Astrocyte of the spinal cord (primary cell): ENCODE measurements at regions not wholly inside any gene's neighbourhood (a gene's known extent, or its start where the extent isn't known, plus 50 kb on each side); places are given as distances from the start of the nearest gene placed in this dataset.

Experiments
- DNase-seq: peaks from one replicate; pipeline ENCODE4 v3.0.0; 2011; ENCODE audit warnings: low read depth, low spot score
- H3K4me3 ChIP-seq: 2 replicates; pipeline ENCODE4 v1.5.1; 2011; ENCODE audit warnings: low read depth, mild to moderate bottlenecking, low read length, moderate library complexity
- in situ Hi-C: cut with HindIII; loops from 2 replicates; pipeline ENCODE4 v1.10.0; 2017; ENCODE audit warnings: low sequenced_read_pairs
- TF ChIP-seq, protein P1 (sequence below): IDR thresholded peaks from 2 replicates; pipeline ENCODE4 v1.5.1; 2012; ENCODE audit warnings: low read depth, mild to moderate bottlenecking, low read length, inconsistent platforms

DNA sequence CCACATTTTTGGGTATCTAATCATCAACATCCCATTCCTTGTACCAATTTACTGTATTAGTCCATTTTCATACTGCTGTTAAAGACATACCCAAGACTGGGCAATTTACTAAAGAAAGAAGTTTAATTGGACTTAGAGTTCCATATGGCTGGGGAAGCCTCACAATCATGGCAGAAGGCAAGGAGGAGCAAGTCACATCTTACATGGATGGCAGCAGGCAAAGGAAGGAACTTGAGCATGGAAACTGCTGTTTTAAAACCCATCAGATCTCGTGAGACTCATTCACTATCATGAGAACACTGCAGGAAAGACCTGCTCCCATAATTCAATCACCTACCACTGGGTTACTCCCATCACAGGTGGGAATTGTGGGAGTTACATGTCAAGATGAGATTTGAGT lies 95.4 kb upstream of the SLCO6A1 start:
- TF ChIP-seq, protein P1, sequence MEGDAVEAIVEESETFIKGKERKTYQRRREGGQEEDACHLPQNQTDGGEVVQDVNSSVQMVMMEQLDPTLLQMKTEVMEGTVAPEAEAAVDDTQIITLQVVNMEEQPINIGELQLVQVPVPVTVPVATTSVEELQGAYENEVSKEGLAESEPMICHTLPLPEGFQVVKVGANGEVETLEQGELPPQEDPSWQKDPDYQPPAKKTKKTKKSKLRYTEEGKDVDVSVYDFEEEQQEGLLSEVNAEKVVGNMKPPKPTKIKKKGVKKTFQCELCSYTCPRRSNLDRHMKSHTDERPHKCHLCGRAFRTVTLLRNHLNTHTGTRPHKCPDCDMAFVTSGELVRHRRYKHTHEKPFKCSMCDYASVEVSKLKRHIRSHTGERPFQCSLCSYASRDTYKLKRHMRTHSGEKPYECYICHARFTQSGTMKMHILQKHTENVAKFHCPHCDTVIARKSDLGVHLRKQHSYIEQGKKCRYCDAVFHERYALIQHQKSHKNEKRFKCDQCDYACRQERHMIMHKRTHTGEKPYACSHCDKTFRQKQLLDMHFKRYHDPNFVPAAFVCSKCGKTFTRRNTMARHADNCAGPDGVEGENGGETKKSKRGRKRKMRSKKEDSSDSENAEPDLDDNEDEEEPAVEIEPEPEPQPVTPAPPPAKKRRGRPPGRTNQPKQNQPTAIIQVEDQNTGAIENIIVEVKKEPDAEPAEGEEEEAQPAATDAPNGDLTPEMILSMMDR, result no peak
- in situ Hi-C loops, result no loop called here
- no peak overlapping the region for H3K4me3 ChIP-seq
- no peak for DNase-seq

DNA sequence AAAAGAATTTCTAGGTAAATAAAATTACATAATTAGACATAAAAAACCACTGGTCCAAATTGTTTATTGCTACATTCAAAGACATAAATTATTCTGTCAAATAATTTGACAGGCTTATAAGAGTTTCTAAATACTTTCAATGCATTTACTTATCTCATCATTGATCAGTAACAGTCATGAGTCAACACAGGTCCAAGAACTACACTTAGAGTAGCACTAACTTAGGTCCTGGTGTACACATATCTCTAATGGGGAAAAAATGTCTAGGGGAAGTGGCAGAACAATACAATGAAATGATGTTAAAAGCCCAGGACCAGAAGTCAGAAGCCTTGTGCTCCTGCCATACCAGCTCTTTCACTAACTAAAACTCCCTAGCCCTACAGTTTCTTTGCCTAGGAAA lies 96.5 kb upstream of the SLCO6A1 start:
- H3K4me3 ChIP-seq, result no peak overlapping the region
- DNase-seq, result no peak
- TF ChIP-seq, protein P1, result no peak
- in situ Hi-C loops, result no loop called here

DNA sequence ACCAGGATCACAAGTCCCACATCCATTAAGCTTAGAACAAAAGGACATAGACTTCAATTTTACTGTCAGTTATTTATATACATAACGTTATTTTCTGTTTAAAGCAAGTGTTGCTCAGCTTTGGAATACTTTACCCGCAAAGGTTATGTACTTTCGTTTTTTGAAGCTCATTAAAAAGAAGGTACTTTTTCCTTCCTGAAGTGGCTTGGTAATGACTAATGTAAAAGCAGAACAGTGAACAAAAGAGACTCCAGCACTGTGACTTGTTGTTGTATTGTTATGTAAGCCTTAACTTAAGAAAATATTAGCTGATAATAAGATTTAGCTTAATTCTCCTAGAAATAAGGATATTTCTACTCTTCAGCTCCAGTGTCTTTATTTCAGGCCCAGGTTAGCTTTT lies 97.3 kb upstream of the SLCO6A1 start:
- in situ Hi-C loops, result no loop called here
- no peak for DNase-seq
- TF ChIP-seq, protein P1, result no peak
- no peak overlapping the region for H3K4me3 ChIP-seq

DNA sequence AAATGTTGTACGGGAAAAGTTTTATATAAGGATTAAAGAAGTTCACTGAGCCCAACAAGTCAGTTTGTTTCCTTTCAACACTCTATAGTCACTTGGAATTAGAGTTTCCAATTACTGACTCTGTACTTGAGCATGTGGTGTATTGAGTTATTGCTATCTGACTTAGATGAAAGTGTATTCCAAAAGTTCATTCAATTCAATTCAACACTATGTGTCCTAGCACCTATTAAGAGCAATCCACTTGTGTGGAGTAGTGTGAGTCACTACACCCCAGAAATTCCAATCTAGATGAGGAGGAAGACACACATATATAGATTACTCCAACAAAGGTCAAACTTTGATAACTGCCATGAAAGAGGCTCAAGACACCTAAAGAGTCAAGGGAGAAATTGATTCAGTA lies 98.2 kb upstream of the SLCO6A1 start:
- H3K4me3 ChIP-seq, result no peak overlapping the region
- in situ Hi-C loops, result no loop called here
- TF ChIP-seq, protein P1, result no peak
- no peak for DNase-seq

DNA sequence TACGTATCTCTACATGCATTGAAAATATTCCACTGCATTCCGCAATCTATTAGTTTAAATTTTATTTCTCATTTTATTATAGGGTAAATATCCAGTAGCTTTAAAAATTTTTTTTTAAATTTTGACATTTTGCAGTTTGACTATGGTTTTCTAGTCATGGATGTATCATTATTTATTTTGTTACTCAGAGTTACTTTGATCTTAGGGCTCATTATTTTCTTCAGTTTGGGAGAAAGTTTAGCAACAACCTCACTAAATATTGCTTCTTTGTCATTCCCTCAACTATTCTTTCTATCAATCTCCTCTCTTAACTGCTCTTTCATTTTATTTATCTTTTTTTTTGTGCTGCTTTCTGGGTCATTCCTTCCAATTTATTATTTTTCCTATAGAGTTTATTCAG lies 100.5 kb upstream of the SLCO6A1 start:
- no peak for DNase-seq
- TF ChIP-seq, protein P1, result no peak
- H3K4me3 ChIP-seq, result no peak overlapping the region
- in situ Hi-C loops, result no loop called here

DNA sequence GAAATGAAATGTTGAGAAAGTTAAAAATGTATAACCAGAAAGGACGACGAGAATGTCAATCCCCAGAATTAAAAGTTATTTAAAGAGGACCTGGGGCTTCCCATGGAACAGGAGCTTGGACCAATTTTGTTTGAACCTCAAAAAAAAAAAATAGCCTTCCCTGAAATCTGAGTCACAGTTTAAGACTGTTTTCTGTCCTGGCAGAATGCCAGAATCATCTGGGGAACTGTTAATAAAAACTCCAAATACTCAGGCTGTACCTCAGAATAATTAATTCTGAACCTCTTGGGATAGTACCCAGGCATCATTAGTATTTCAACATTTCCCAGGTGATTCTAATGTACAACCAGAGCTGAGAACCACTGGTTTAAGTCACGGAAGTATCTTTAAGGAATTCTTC lies 102.2 kb upstream of the SLCO6A1 start:
- DNase-seq, result peak; percentile 54
- H3K4me3 ChIP-seq, result no peak overlapping the region
- in situ Hi-C loops, result no loop called here
- TF ChIP-seq, protein P1, result no peak

DNA sequence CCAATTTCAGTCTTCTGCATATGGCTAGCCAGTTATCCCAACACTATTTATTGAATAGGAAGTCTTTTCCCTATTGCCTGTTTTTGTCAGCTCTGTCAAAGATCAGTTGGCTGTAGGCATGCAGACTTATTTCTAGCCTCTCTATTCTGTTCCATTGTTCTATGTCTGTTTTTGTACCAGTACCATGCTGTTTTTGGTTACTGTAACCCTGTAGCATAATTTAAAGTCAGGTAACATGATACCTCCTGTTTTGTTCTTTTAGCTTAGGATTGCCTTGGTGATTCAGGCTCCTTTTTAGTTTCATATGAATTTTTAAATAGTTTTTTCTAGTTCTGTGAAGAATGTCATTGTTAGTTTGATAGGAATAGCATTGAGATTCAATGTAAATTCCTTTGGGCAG lies 104.9 kb upstream of the SLCO6A1 start:
- peak; percentile 31 for DNase-seq
- TF ChIP-seq, protein P1, result no peak
- no peak overlapping the region for H3K4me3 ChIP-seq
- in situ Hi-C loops, result no loop called here
